Hepatocyte (in vitro differentiated cells): ENCODE measurements at regions not wholly inside any gene's neighbourhood (a gene's known extent, or its start where the extent isn't known, plus 50 kb on each side); places are given as distances from the start of the nearest gene placed in this dataset.

Source experiments
- DNase-seq: peaks from one replicate; pipeline ENCODE4 v3.0.0-alpha.2; 2016; ENCODE audit warnings: low spot score
- H2AFZ ChIP-seq: fragments of 200-600 bp; sonication (generic); 2 replicates; pipeline ENCODE4 v1.6.0; 2016; ENCODE audit warnings: antibody characterized with exemption, mild to moderate bottlenecking
- H3K27ac ChIP-seq: fragments of 200-600 bp; sonication (generic); 2 replicates; pipeline ENCODE4 v1.5.1; 2016; ENCODE audit warnings: mild to moderate bottlenecking
- H3K27me3 ChIP-seq: fragments of 200-600 bp; sonication (generic); 2 replicates; pipeline ENCODE4 v1.6.1; 2016
- H3K36me3 ChIP-seq: fragments of 200-600 bp; sonication (generic); replicated peaks from 2 replicates; pipeline ENCODE4 v1.5.1; 2016; ENCODE audit warnings: low read depth; ENCODE audit not compliant: insufficient read depth
- H3K4me1 ChIP-seq: fragments of 200-600 bp; sonication (generic); 2 replicates; pipeline ENCODE4 v1.5.1; 2016; ENCODE audit warnings: mild to moderate bottlenecking, moderate library complexity; ENCODE audit not compliant: insufficient read depth
- H3K4me2 ChIP-seq: fragments of 200-600 bp; sonication (generic); 2 replicates; pipeline ENCODE4 v1.6.0; 2016
- H3K4me3 ChIP-seq: fragments of 200-600 bp; sonication (generic); 2 replicates; pipeline ENCODE4 v1.5.1; 2016; ENCODE audit warnings: mild to moderate bottlenecking
- H3K79me2 ChIP-seq: fragments of 200-600 bp; sonication (generic); 2 replicates; pipeline ENCODE4 v1.6.0; 2017; ENCODE audit warnings: mild to moderate bottlenecking
- H3K9me2 ChIP-seq: fragments of 200-600 bp; sonication (generic); replicated peaks from 2 replicates; pipeline ENCODE4 v1.6.0; 2017; ENCODE audit warnings: mild to moderate bottlenecking; ENCODE audit not compliant: insufficient read depth
- H3K9me3 ChIP-seq: fragments of 200-600 bp; sonication (generic); 2 replicates; pipeline ENCODE4 v1.5.1; 2016; ENCODE audit warnings: low read depth, mild to moderate bottlenecking
- H4K20me1 ChIP-seq: fragments of 200-600 bp; sonication (generic); 2 replicates; pipeline ENCODE4 v1.6.0; 2016; ENCODE audit warnings: mild to moderate bottlenecking; ENCODE audit not compliant: insufficient read depth, poor library complexity, severe bottlenecking
- EZH2 ChIP-seq: fragments of 200-600 bp; sonication (generic); IDR thresholded peaks from 2 replicates; pipeline ENCODE4 v1.6.1; 2016; ENCODE audit warnings: antibody characterized with exemption, mild to moderate bottlenecking, borderline replicate concordance
- EZH2phosphoT487 ChIP-seq: fragments of 200-600 bp; sonication (generic); IDR thresholded peaks from one replicate; pipeline ENCODE4 v1.6.1; 2018; ENCODE audit warnings: antibody characterized with exemption, mild to moderate bottlenecking, low read depth, moderate library complexity; ENCODE audit not compliant: unreplicated experiment, severe bottlenecking
- WGBS: methylation state at CpG from one replicate; pipeline ENCODE4 v1.1.6; 2016; ENCODE audit warnings: low lambda C conversion rate; ENCODE audit errors: missing lambda C conversion rate; 5-methylcytosine and 5-hydroxymethylcytosine counted together
- TF ChIP-seq, protein P1 (sequence below): fragments of 200-600 bp; sonication (generic); IDR thresholded peaks from 2 replicates; pipeline ENCODE4 v1.5.1; 2016; ENCODE audit warnings: antibody characterized with exemption, mild to moderate bottlenecking; ENCODE audit not compliant: poor library complexity

DNA sequence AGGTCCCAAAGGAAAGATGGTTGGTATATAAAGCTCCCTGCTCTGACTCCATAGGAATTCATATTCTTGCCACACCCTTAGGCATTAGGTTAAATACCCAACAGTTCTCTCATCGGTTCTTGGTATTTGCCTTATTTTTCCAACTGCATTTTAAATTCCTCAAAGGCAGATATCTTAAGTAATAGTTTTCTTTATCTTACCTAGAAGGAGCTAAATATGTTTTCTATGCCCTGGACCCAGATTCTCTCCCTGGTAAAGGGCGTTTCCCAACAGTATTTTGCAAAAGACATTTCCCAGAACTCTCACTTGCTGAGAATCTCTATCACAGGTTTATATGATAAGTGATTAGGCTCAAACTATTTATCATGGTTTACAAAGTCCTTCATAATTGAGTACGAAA, 158.6 kb upstream of the BDNF start:
- Histone ChIP-seq H3K4me1 (no peaks in the 10 kb centered on the region), H3K4me3 (no peak overlapping the region), H3K36me3 (no peaks in the 10 kb centered on the region), H3K27me3 (peaks cover under 1% of the 10 kb centered on the region), H3K9me2 (no peaks in the 10 kb centered on the region), H2AFZ (no peak overlapping the region), H4K20me1 (no peaks in the 10 kb centered on the region), H3K4me2 (no peak overlapping the region), H3K79me2 (no peaks in the 10 kb centered on the region), H3K27ac (no peak overlapping the region), H3K9me3 (no peaks in the 10 kb centered on the region)
- WGBS: 81% methylated on average over 3 of the region's 3 CpGs
- TF ChIP-seq EZH2: no peak
- no peak for TF ChIP-seq EZH2phosphoT487
- TF ChIP-seq, protein P1, sequence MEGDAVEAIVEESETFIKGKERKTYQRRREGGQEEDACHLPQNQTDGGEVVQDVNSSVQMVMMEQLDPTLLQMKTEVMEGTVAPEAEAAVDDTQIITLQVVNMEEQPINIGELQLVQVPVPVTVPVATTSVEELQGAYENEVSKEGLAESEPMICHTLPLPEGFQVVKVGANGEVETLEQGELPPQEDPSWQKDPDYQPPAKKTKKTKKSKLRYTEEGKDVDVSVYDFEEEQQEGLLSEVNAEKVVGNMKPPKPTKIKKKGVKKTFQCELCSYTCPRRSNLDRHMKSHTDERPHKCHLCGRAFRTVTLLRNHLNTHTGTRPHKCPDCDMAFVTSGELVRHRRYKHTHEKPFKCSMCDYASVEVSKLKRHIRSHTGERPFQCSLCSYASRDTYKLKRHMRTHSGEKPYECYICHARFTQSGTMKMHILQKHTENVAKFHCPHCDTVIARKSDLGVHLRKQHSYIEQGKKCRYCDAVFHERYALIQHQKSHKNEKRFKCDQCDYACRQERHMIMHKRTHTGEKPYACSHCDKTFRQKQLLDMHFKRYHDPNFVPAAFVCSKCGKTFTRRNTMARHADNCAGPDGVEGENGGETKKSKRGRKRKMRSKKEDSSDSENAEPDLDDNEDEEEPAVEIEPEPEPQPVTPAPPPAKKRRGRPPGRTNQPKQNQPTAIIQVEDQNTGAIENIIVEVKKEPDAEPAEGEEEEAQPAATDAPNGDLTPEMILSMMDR: no peak
- no peak for DNase-seq

DNA sequence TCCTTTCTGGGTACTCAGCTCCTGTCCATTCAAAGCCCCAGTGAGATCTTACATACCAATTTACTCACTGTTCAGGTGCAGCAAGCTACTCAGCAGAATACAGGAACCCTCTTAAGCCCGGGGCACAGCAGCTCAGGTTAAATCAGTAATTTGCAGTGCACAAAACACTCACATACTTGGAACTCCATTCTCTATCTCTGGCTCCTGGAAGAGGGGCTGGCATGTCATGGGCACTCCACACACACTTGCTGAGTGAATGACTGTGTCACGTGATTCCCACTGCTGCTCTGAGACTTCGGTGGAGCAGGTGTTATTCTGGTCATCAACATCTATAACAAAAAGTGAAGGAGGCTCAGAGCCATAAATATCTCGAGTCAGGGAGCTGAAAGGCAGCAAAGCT, 157.3 kb upstream of the BDNF start:
- no peak overlapping the region for H3K27ac ChIP-seq
- TF ChIP-seq EZH2phosphoT487: no peak
- TF ChIP-seq, protein P1: no peak
- no peak for TF ChIP-seq EZH2
- H3K9me3 ChIP-seq: no peaks in the 10 kb centered on the region
- no peaks in the 10 kb centered on the region for H3K79me2 ChIP-seq
- H4K20me1 ChIP-seq: no peaks in the 10 kb centered on the region
- 71% methylated on average over 4 of the region's 4 CpGs for WGBS
- H3K27me3 ChIP-seq: peaks cover 6% of the 10 kb centered on the region
- no peaks in the 10 kb centered on the region for H3K4me1 ChIP-seq
- no peaks in the 10 kb centered on the region for H3K36me3 ChIP-seq
- no peak overlapping the region for H2AFZ ChIP-seq
- no peak overlapping the region for H3K4me3 ChIP-seq
- DNase-seq: no peak
- no peak overlapping the region for H3K4me2 ChIP-seq
- no peaks in the 10 kb centered on the region for H3K9me2 ChIP-seq

DNA sequence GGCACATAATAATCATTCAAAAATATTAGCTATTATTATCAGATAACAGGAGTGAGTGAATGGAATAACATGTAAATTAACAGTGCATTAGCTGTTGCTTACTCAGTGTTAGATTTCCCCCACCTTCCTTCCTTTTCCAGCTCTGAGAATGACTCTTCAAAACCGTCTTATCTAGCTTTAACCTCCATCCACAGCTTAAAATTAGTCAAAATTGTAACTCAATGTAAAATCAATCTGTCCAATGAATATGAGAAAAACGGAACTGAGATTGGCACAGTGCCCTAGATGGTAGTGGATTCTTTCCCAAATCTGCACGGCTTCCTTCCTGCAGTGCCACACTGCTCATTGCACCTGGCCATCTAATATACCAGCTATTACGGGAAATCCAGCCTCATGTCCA, 156.8 kb upstream of the BDNF start:
- H3K4me3 ChIP-seq: no peak overlapping the region
- no peaks in the 10 kb centered on the region for H3K36me3 ChIP-seq
- no peak overlapping the region for H3K4me2 ChIP-seq
- H3K9me2 ChIP-seq: no peaks in the 10 kb centered on the region
- H3K79me2 ChIP-seq: no peaks in the 10 kb centered on the region
- H3K4me1 ChIP-seq: no peaks in the 10 kb centered on the region
- H3K27ac ChIP-seq: no peak overlapping the region
- no peak for DNase-seq
- H3K27me3 ChIP-seq: peaks cover 6% of the 10 kb centered on the region
- TF ChIP-seq EZH2phosphoT487 (no peak), EZH2 (no peak)
- TF ChIP-seq, protein P1: no peak
- no peaks in the 10 kb centered on the region for H4K20me1 ChIP-seq
- no peak overlapping the region for H2AFZ ChIP-seq
- H3K9me3 ChIP-seq: no peaks in the 10 kb centered on the region
- WGBS: 84% methylated on average over 4 of the region's 4 CpGs

DNA sequence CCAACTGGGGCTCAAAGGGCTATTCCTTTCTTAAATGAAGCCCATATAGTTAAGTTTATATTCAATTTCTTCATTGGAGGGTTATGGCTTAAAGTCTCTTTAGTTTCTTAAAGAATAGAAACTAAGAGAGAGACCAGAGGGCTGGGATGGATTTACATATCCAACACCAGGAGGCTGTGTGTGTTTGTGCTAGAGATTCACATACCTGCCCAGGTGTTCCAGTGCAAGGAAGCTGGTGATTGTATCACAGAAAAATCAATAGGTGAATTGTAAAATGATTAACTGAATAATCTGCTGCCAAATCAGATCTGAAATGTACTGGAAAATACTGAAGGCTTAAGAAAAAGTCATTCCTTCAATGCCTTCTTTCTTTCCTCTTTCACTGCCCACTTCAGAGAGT, 148.2 kb upstream of the BDNF start:
- Histone ChIP-seq H3K4me2 (no peak overlapping the region), H3K79me2 (no peaks in the 10 kb centered on the region), H3K9me3 (no peaks in the 10 kb centered on the region), H3K27me3 (peaks cover under 1% of the 10 kb centered on the region), H2AFZ (no peak overlapping the region), H3K27ac (no peak overlapping the region), H3K9me2 (no peaks in the 10 kb centered on the region), H3K36me3 (no peaks in the 10 kb centered on the region), H3K4me3 (no peak overlapping the region), H4K20me1 (no peaks in the 10 kb centered on the region), H3K4me1 (no peaks in the 10 kb centered on the region)
- no peak for DNase-seq
- TF ChIP-seq EZH2phosphoT487 (no peak), EZH2 (no peak)
- TF ChIP-seq, protein P1: no peak
